PC-3 (cell line): ENCODE measurements at regions not wholly inside any gene's neighbourhood (a gene's known extent, or its start where the extent isn't known, plus 50 kb on each side); places are given as distances from the start of the nearest gene placed in this dataset.
"Not testable (repeated sequence)": the region's sequence is repeated elsewhere in the genome, so short reads cannot be mapped to it uniquely, and the experiment has no call there.

Experiments used
- ATAC-seq: fragments of 200-7000 bp; cut with Tn5 transposase; 2 replicates; pipeline ENCODE4 v1.9.1; 2020; ENCODE audit warnings: mild to moderate bottlenecking, moderate library complexity
- BruUV-seq: library from RNA; stranded (reverse); fragments of 400-500 nt; replicated peaks from 2 replicates; lab custom pipeline; 2021; lab: Mats Ljungman, UMichigan
- CTCF ChIA-PET: fragments of 300-600 bp; sonication (Branson Sonifier 250); formaldehyde crosslinking; loops from one replicate; lab custom pipeline; 2022; ENCODE audit warnings: antibody characterized with exemption; lab: Charles Lee
- POLR2A ChIA-PET: fragments of 300-600 bp; sonication (Branson Sonifier 250); formaldehyde crosslinking; loops from one replicate; lab custom pipeline; 2022; ENCODE audit warnings: antibody characterized with exemption; ENCODE audit not compliant: unreplicated experiment; lab: Charles Lee
- DNase-seq: peaks from one replicate; pipeline ENCODE4 v3.0.0-alpha.2; 2015
- H2AFZ ChIP-seq: fragments of 300-600 bp; sonication (generic); 2 replicates; pipeline ENCODE4 v1.6.0; 2016; ENCODE audit warnings: antibody characterized with exemption, low read length
- H3F3A ChIP-seq: fragments of 300-600 bp; sonication (generic); one replicate; pipeline ENCODE4 v1.6.0; 2017; ENCODE audit warnings: antibody characterized with exemption, low read length, control low read depth, mild to moderate bottlenecking; ENCODE audit not compliant: unreplicated experiment
- H3K27ac ChIP-seq: fragments of 300-600 bp; sonication (generic); 2 replicates; pipeline ENCODE4 v1.5.1; 2016; ENCODE audit warnings: mild to moderate bottlenecking, low read length
- H3K27me3 ChIP-seq: fragments of 300-600 bp; sonication (generic); 2 replicates; pipeline ENCODE4 v1.6.1; 2016; ENCODE audit warnings: low read length, mixed read lengths
- H3K36me3 ChIP-seq: fragments of 300-600 bp; sonication (generic); 2 replicates; pipeline ENCODE4 v1.6.1; 2016; ENCODE audit warnings: low read depth, mixed run types, low read length, mixed read lengths
- H3K4me1 ChIP-seq: fragments of 300-600 bp; sonication (generic); 2 replicates; pipeline ENCODE4 v1.5.1; 2016; ENCODE audit warnings: low read length; ENCODE audit not compliant: insufficient read depth
- H3K4me2 ChIP-seq: fragments of 300-600 bp; sonication (generic); 2 replicates; pipeline ENCODE4 v1.6.0; 2016; ENCODE audit warnings: low read length
- H3K4me3 ChIP-seq: fragments of 300-600 bp; sonication (generic); 2 replicates; pipeline ENCODE4 v1.5.1; 2016; ENCODE audit warnings: mild to moderate bottlenecking, low read length, mixed read lengths
- H3K79me2 ChIP-seq: fragments of 300-600 bp; sonication (generic); 2 replicates; pipeline ENCODE4 v1.6.1; 2017; ENCODE audit warnings: low read length, mixed read lengths
- H3K9ac ChIP-seq: fragments of 300-600 bp; sonication (generic); 2 replicates; pipeline ENCODE4 v1.6.0; 2016; ENCODE audit warnings: mild to moderate bottlenecking, low read length
- H3K9me2 ChIP-seq: fragments of 300-600 bp; sonication (generic); replicated peaks from 2 replicates; pipeline ENCODE4 v1.6.1; 2016; ENCODE audit warnings: mixed run types, low read length, mixed read lengths
- H3K9me3 ChIP-seq: fragments of 300-600 bp; sonication (generic); 2 replicates; pipeline ENCODE4 v1.6.1; 2016; ENCODE audit warnings: low read length, mixed read lengths
- H4K20me1 ChIP-seq: fragments of 300-600 bp; sonication (generic); 2 replicates; pipeline ENCODE4 v1.6.1; 2016; ENCODE audit warnings: low read length, mixed read lengths
- intact Hi-C: fragments of 100-400 bp; cut with micrococcal nuclease; formaldehyde crosslinking; loops from 2 replicates; pipeline ENCODE4 v1.9.0; 2023

DNA sequence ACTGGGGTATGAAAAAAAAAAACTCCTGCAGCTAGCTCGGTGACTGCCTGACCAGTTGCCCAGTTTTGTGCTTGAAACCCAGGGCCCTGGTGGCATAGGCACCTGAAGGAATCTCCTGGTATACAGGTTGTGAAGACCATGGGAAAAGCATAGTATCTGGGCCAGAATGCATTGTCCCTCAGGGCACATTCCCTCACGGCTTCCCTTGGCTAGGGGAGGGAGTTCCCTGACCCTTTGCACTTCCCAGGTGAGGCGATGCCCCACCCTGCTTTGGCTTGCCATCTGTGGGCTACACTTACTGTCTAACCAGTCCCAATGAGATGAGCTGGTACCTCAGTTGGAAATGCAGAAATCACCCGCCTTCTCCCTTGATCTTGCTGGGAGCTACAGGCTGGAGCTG, 280.4 kb downstream of the TTC8 start:
- H3K4me2 ChIP-seq, H3K36me3 ChIP-seq, ATAC-seq, POLR2A ChIA-PET, H3K4me3 ChIP-seq, H3F3A ChIP-seq, CTCF ChIA-PET, H3K9me3 ChIP-seq, BruUV-seq, H3K79me2 ChIP-seq, intact Hi-C loops, H3K9me2 ChIP-seq, H3K4me1 ChIP-seq, H3K27ac ChIP-seq, H3K9ac ChIP-seq, H2AFZ ChIP-seq, H4K20me1 ChIP-seq, DNase-seq, H3K27me3 ChIP-seq: not testable (repeated sequence)
